ENCODE measurements at regions not wholly inside any gene's neighbourhood (a gene's known extent, or its start where the extent isn't known, plus 50 kb on each side); places are given as distances from the start of the nearest gene placed in this dataset.

GRCh38 chr1:221271701-221272100, 392.5 kb downstream of the HLX start:
- TF ChIP-seq CSRNP3 (CRISPR knock-in tag; IDR thresholded peaks at IDR 0.05) (no peak), ZNF70 (CRISPR knock-in tag; IDR thresholded peaks at IDR 0.05) (no peak), BACH2 (CRISPR knock-in tag; IDR thresholded peaks at IDR 0.05; ENCODE audit: borderline replicate concordance) (no peak), SNAI2 (CRISPR knock-in tag; IDR thresholded peaks at IDR 0.05) (no peak), ZFP30 (CRISPR knock-in tag; IDR thresholded peaks at IDR 0.05) (no peak), ZNF565 (CRISPR knock-in tag; conservative IDR thresholded peaks at IDR 0.05; ENCODE audit: low read depth) (no peak), RARB (CRISPR knock-in tag; IDR thresholded peaks at IDR 0.05) (no peak), PPARA (CRISPR knock-in tag; IDR thresholded peaks at IDR 0.05; ENCODE audit: borderline replicate concordance) (no peak), ZC3H10 (CRISPR knock-in tag; IDR thresholded peaks at IDR 0.05) (no peak), ZFP3 (CRISPR knock-in tag; IDR thresholded peaks at IDR 0.05) (no peak), TCF4 (CRISPR knock-in tag; IDR thresholded peaks at IDR 0.05; ENCODE audit: borderline replicate concordance) (no peak), TOX (CRISPR knock-in tag; IDR thresholded peaks at IDR 0.05; ENCODE audit: borderline replicate concordance) (no peak), CREB5 (CRISPR knock-in tag; IDR thresholded peaks at IDR 0.05; ENCODE audit: low read depth) (no peak), OSR1 (CRISPR knock-in tag; IDR thresholded peaks at IDR 0.05) (no peak)
- ATAC-seq = no peak

- TF ChIP-seq TOX (CRISPR knock-in tag; IDR thresholded peaks at IDR 0.05; ENCODE audit: borderline replicate concordance) = no peak
- TF ChIP-seq BACH2 (CRISPR knock-in tag; IDR thresholded peaks at IDR 0.05; ENCODE audit: borderline replicate concordance) = no peak
- no peak for TF ChIP-seq ESRRG (CRISPR knock-in tag; IDR thresholded peaks at IDR 0.05)
- no peak for TF ChIP-seq ZFP30 (CRISPR knock-in tag; IDR thresholded peaks at IDR 0.05)
- no peak for TF ChIP-seq ZC3H10 (CRISPR knock-in tag; IDR thresholded peaks at IDR 0.05)
- no peak for TF ChIP-seq TCF4 (CRISPR knock-in tag; IDR thresholded peaks at IDR 0.05; ENCODE audit: borderline replicate concordance)
- TF ChIP-seq OSR1 (CRISPR knock-in tag; IDR thresholded peaks at IDR 0.05) = no peak
- TF ChIP-seq ZNF8 (CRISPR knock-in tag; IDR thresholded peaks at IDR 0.05) = no peak
- TF ChIP-seq PATZ1 (CRISPR knock-in tag; IDR thresholded peaks at IDR 0.05; ENCODE audit: borderline replicate concordance) = no peak
- no peak for TF ChIP-seq RARB (CRISPR knock-in tag; IDR thresholded peaks at IDR 0.05)
- TF ChIP-seq SNAI2 (CRISPR knock-in tag; IDR thresholded peaks at IDR 0.05) = no peak
- ATAC-seq = 0 out of 3 replicates have a peak, but pooled peaks have one; percentile 47
These were observed 393.7 kb downstream of the HLX start for GRCh38 chr1:221272940-221273339.

GRCh38 chr1:221274373-221274772, 395.1 kb downstream of the HLX start:
- ATAC-seq = no peak
- TF ChIP-seq ZFP30 (CRISPR knock-in tag; IDR thresholded peaks at IDR 0.05) (no peak), CREB5 (CRISPR knock-in tag; IDR thresholded peaks at IDR 0.05; ENCODE audit: low read depth) (no peak), POU6F1 (CRISPR knock-in tag; IDR thresholded peaks at IDR 0.05; ENCODE audit: borderline replicate concordance, low read depth) (no peak), ZNF8 (CRISPR knock-in tag; IDR thresholded peaks at IDR 0.05) (no peak), RARB (CRISPR knock-in tag; IDR thresholded peaks at IDR 0.05) (no peak), CSRNP3 (CRISPR knock-in tag; IDR thresholded peaks at IDR 0.05) (no peak), TCF4 (CRISPR knock-in tag; IDR thresholded peaks at IDR 0.05; ENCODE audit: borderline replicate concordance) (no peak), PATZ1 (CRISPR knock-in tag; IDR thresholded peaks at IDR 0.05; ENCODE audit: borderline replicate concordance) (no peak), TSHZ2 (CRISPR knock-in tag; IDR thresholded peaks at IDR 0.05) (no peak), SNAI2 (CRISPR knock-in tag; IDR thresholded peaks at IDR 0.05) (no peak), ARNTL (CRISPR knock-in tag; IDR thresholded peaks at IDR 0.05; ENCODE audit: borderline replicate concordance, low read depth) (no peak), ESRRG (CRISPR knock-in tag; IDR thresholded peaks at IDR 0.05) (no peak), BACH2 (CRISPR knock-in tag; IDR thresholded peaks at IDR 0.05; ENCODE audit: borderline replicate concordance) (no peak), ZC3H10 (CRISPR knock-in tag; IDR thresholded peaks at IDR 0.05) (no peak), PPARA (CRISPR knock-in tag; IDR thresholded peaks at IDR 0.05; ENCODE audit: borderline replicate concordance) (no peak), OSR1 (CRISPR knock-in tag; IDR thresholded peaks at IDR 0.05) (no peak), ZFP3 (CRISPR knock-in tag; IDR thresholded peaks at IDR 0.05) (no peak), ZNF70 (CRISPR knock-in tag; IDR thresholded peaks at IDR 0.05) (no peak)
